Smooth muscle cell (in vitro differentiated cells): ENCODE measurements at regions not wholly inside any gene's neighbourhood (a gene's known extent, or its start where the extent isn't known, plus 50 kb on each side); places are given as distances from the start of the nearest gene placed in this dataset.

Experiments
- DNase-seq: peaks from one replicate; lab custom pipeline; 2025; ENCODE audit not compliant: unreplicated experiment; lab: John Stamatoyannopoulos, UW
- H2AFZ ChIP-seq: fragments of 200-600 bp; sonication (generic); 2 replicates; pipeline ENCODE4 v1.6.0; 2016; ENCODE audit warnings: antibody characterized with exemption, low read depth, mild to moderate bottlenecking
- H3F3A ChIP-seq: fragments of 200-600 bp; sonication (generic); 2 replicates; pipeline ENCODE4 v1.6.0; 2017; ENCODE audit warnings: antibody characterized with exemption, low read depth
- H3K27ac ChIP-seq: fragments of 200-600 bp; sonication (generic); 2 replicates; pipeline ENCODE4 v1.5.1; 2016; ENCODE audit warnings: low read depth, mild to moderate bottlenecking
- H3K27me3 ChIP-seq: fragments of 200-600 bp; sonication (generic); 2 replicates; pipeline ENCODE4 v1.6.1; 2016; ENCODE audit warnings: low read depth, mild to moderate bottlenecking
- H3K36me3 ChIP-seq: fragments of 200-600 bp; sonication (generic); 2 replicates; pipeline ENCODE4 v1.5.1; 2016; ENCODE audit warnings: low read depth
- H3K4me1 ChIP-seq: fragments of 200-600 bp; sonication (generic); 2 replicates; pipeline ENCODE4 v1.5.1; 2016; ENCODE audit warnings: low read depth
- H3K4me2 ChIP-seq: fragments of 200-600 bp; sonication (generic); 2 replicates; pipeline ENCODE4 v1.6.0; 2016; ENCODE audit warnings: mild to moderate bottlenecking
- H3K4me3 ChIP-seq: fragments of 200-600 bp; sonication (generic); 2 replicates; pipeline ENCODE4 v1.5.1; 2016; ENCODE audit warnings: mild to moderate bottlenecking
- H3K79me2 ChIP-seq: fragments of 200-600 bp; sonication (generic); 2 replicates; pipeline ENCODE4 v1.6.0; 2016; ENCODE audit warnings: low read depth, mild to moderate bottlenecking
- H3K9ac ChIP-seq: fragments of 200-600 bp; sonication (generic); 2 replicates; pipeline ENCODE4 v1.6.0; 2016; ENCODE audit warnings: low read depth
- H3K9me3 ChIP-seq: fragments of 200-600 bp; sonication (generic); replicated peaks from 2 replicates; pipeline ENCODE4 v1.5.1; 2016; ENCODE audit warnings: low read depth
- H4K20me1 ChIP-seq: fragments of 200-600 bp; sonication (generic); 2 replicates; pipeline ENCODE4 v1.6.0; 2016; ENCODE audit warnings: low read depth
- WGBS: methylation state at CpG from one replicate; pipeline ENCODE4 v1.1.7; 2016; ENCODE audit warnings: low lambda C conversion rate; 5-methylcytosine and 5-hydroxymethylcytosine counted together
- TF ChIP-seq, protein P1 (sequence below): fragments of 200-600 bp; sonication (generic); IDR thresholded peaks from 2 replicates; pipeline ENCODE4 v1.5.1; 2017; ENCODE audit warnings: borderline replicate concordance, mild to moderate bottlenecking, antibody characterized with exemption; ENCODE audit not compliant: insufficient read depth, poor library complexity, severe bottlenecking

DNA sequence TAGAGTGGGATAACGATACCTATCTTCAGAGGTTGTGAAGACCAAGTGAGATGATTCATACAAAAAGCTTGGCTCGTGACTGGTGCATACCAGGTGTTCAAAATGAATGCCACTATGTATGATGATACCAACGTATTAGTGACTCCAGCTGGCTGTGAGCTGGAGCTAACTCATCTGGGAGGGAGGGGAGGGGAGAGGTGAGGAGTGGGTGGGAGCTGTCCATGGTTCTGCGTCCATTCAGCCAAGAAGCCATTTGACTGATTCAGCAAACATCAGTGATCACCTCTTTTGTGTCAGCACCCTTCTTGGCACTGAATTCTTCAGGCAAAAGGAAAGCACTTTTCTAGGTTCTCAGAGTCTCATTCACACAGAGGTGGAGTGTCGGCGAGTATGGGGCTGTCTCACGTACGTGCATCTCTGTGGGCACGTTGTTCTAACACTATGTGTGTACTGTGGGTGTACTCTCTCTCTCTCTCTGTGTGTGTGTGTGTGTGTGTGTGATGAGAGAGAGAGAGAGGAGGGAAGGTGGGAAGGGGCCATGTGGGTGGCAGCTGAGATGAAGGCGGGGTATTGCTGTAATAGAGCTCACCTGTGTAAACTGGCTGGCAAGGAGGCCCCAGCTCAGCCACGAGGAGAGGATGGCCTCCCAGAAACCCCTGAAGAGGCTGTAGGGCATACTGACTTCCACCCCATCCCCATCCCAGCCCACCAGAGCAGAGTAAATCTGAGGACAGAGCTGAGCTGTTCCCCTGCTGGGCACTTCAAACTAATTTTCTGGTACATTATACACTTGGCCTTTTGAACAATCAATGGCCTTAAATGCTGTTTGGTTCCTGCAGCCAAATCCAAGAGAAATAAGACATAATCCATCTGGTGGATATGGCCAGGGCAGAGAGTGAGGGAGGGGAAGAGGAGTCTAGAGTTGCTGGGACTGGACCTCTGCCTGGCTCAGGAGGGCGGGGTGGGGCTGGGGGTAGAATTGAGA is 96.1 kb upstream of the THY1 start:
- TF ChIP-seq, protein P1, sequence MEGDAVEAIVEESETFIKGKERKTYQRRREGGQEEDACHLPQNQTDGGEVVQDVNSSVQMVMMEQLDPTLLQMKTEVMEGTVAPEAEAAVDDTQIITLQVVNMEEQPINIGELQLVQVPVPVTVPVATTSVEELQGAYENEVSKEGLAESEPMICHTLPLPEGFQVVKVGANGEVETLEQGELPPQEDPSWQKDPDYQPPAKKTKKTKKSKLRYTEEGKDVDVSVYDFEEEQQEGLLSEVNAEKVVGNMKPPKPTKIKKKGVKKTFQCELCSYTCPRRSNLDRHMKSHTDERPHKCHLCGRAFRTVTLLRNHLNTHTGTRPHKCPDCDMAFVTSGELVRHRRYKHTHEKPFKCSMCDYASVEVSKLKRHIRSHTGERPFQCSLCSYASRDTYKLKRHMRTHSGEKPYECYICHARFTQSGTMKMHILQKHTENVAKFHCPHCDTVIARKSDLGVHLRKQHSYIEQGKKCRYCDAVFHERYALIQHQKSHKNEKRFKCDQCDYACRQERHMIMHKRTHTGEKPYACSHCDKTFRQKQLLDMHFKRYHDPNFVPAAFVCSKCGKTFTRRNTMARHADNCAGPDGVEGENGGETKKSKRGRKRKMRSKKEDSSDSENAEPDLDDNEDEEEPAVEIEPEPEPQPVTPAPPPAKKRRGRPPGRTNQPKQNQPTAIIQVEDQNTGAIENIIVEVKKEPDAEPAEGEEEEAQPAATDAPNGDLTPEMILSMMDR: no peak
- no peak overlapping the region for H2AFZ ChIP-seq
- WGBS: 70% methylated on average over 11 of the region's 12 CpGs
- H3K4me1 ChIP-seq: no peaks in the 10 kb centered on the region
- H4K20me1 ChIP-seq: no peaks in the 10 kb centered on the region
- no peaks in the 10 kb centered on the region for H3K79me2 ChIP-seq
- no peak overlapping the region for H3K9ac ChIP-seq
- H3K27me3 ChIP-seq: peaks cover 19% of the 10 kb centered on the region
- no peak overlapping the region for H3K4me2 ChIP-seq
- H3F3A ChIP-seq: no peaks in the 10 kb centered on the region
- no peak overlapping the region for H3K27ac ChIP-seq
- no peaks in the 10 kb centered on the region for H3K9me3 ChIP-seq
- H3K4me3 ChIP-seq: no peak overlapping the region
- H3K36me3 ChIP-seq: no peaks in the 10 kb centered on the region
- peak; percentile 3 for DNase-seq

DNA sequence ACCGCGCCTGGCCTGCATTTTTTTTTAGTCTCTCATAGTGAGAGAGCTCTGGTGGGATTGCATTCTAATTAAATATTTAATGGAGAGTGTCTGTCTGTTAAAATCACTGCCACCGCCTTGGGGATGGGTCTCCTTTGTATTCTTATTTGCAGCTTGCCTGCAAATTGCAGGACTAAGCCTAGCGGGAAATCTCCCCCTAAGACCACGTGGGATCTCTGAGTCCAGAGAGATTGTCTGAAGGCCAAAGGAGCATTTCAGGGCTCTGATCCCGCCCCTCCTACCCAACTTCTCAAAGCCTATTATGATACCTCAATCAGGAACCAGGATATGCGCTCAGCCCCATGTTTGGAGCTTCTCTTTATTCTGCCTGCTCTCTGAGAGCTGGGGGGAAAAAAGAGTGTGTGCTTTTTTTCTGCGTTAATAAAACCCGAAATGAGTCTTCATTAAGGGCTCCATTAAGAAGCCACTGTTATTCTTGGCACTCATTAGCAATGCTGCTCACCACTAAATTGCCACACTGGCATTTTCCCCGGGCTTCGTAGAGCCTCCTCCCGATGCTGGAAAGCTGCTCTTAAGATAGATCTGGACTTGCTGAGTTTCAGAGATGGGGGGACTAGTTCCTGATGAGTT is 92.9 kb upstream of the THY1 start:
- 80% methylated on average over 12 of the region's 12 CpGs for WGBS
- DNase-seq: no peak
- TF ChIP-seq, protein P1: no peak

DNA sequence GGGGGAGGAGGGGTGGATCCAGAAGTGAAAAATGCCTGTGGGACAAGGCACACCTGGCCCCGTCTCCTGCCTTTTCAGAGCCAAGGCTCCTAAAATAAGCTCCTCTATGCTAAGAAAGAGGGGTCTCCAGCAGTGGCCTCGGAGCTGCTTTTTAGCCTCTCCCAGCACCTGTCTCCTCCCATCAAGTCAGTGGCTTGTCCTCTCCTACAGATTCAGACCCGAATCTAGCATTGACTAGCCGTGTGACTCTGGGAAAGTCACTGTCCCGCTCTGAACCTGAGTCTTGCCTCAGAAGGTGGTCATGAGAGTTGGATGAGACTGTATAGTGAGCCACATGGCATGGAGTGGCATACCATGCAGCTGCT is 90.8 kb upstream of the THY1 start:
- no peaks in the 10 kb centered on the region for H3F3A ChIP-seq
- peaks cover 30% of the 10 kb centered on the region for H3K27me3 ChIP-seq
- no peak for DNase-seq
- 86% methylated on average over 5 of the region's 5 CpGs for WGBS
- no peak overlapping the region for H3K4me2 ChIP-seq
- no peaks in the 10 kb centered on the region for H3K9me3 ChIP-seq
- no peak overlapping the region for H3K4me3 ChIP-seq
- H4K20me1 ChIP-seq: no peaks in the 10 kb centered on the region
- no peaks in the 10 kb centered on the region for H3K79me2 ChIP-seq
- no peak overlapping the region for H3K27ac ChIP-seq
- no peaks in the 10 kb centered on the region for H3K36me3 ChIP-seq
- no peak overlapping the region for H2AFZ ChIP-seq
- no peaks in the 10 kb centered on the region for H3K4me1 ChIP-seq
- TF ChIP-seq, protein P1: no peak
- no peak overlapping the region for H3K9ac ChIP-seq

More for the DNA sequence above, 92.9 kb upstream of the THY1 start:
- no peak overlapping the region for H3K4me2 ChIP-seq
- no peaks in the 10 kb centered on the region for H3K79me2 ChIP-seq
- H3K4me3 ChIP-seq: no peak overlapping the region
- no peaks in the 10 kb centered on the region for H3K4me1 ChIP-seq
- no peaks in the 10 kb centered on the region for H3K36me3 ChIP-seq
- no peak overlapping the region for H2AFZ ChIP-seq
- H3K9ac ChIP-seq: no peak overlapping the region
- H3K9me3 ChIP-seq: no peaks in the 10 kb centered on the region
- no peaks in the 10 kb centered on the region for H3F3A ChIP-seq
- H4K20me1 ChIP-seq: no peaks in the 10 kb centered on the region
- H3K27ac ChIP-seq: no peak overlapping the region
- H3K27me3 ChIP-seq: peaks cover 30% of the 10 kb centered on the region
